Tibial nerve (tissue), 4 donors: ENCODE measurements at regions not wholly inside any gene's neighbourhood (a gene's known extent, or its start where the extent isn't known, plus 50 kb on each side); places are given as distances from the start of the nearest gene placed in this dataset.

ENCODE experiments used
- DNase-seq, 2 donors: peaks; one replicate each; pipeline ENCODE4 v3.0.0-alpha.2; 2019; ENCODE audit warnings: low spot score in 2 of 2
- H3K27ac ChIP-seq, 4 donors: fragments of 200-600 bp; sonication (generic) in 3 of 4; one replicate each; pipeline ENCODE4 v1.5.1; 2017 to 2019; ENCODE audit warnings: mild to moderate bottlenecking in 1 of 4
- H3K27me3 ChIP-seq, 2 donors: fragments of 200-600 bp; sonication (generic) in 1 of 2; one replicate each; pipeline versions ENCODE4 v1.5.1 to v1.6.0; 2017 to 2019
- H3K36me3 ChIP-seq, 3 donors: fragments of 200-600 bp; sonication (generic); one replicate each; pipeline ENCODE4 v1.5.1; 2018 to 2019
- H3K4me1 ChIP-seq, 4 donors: fragments of 200-600 bp; sonication (generic) in 3 of 4; one replicate each; pipeline ENCODE4 v1.5.1; 2017 to 2019
- H3K4me3 ChIP-seq, 4 donors: fragments of 200-600 bp; sonication (generic) in 3 of 4; one replicate each; pipeline ENCODE4 v1.5.1; 2017 to 2019; ENCODE audit warnings: mild to moderate bottlenecking in 1 of 4, moderate library complexity in 1 of 4
- H3K9me3 ChIP-seq, 4 donors: fragments of 200-600 bp; sonication (generic) in 3 of 4; one replicate each; pipeline ENCODE4 v1.5.1; 2017 to 2019
- EP300 ChIP-seq, 2 donors: sonication (generic); formaldehyde crosslinking; IDR thresholded peaks; one replicate each; pipeline ENCODE4 v1.6.1; 2017; ENCODE audit warnings: antibody characterized with exemption in 2 of 2, mild to moderate bottlenecking in 1 of 2
- POLR2A ChIP-seq, 2 donors: fragments of 450-650 bp; IDR thresholded peaks; one replicate each; pipeline ENCODE4 v1.6.1; 2017; ENCODE audit warnings: antibody characterized with exemption in 2 of 2, mild to moderate bottlenecking in 2 of 2, moderate library complexity in 2 of 2
- WGBS, 2 donors: methylation state at CpG; one replicate each; pipeline ENCODE4 v1.1.5; 2018; 5-methylcytosine and 5-hydroxymethylcytosine counted together
- TF ChIP-seq, protein P1 (sequence below), 5 experiments: fragments of 200-600 bp in 3 of 5; fragments of 450-650 bp in 2 of 5; sonication (generic) in 3 of 5; IDR thresholded peaks; one replicate each; pipeline ENCODE4 v1.5.1; 2016 to 2019; ENCODE audit warnings: antibody characterized with exemption in 5 of 5, mild to moderate bottlenecking in 3 of 5, moderate library complexity in 2 of 5

DNA sequence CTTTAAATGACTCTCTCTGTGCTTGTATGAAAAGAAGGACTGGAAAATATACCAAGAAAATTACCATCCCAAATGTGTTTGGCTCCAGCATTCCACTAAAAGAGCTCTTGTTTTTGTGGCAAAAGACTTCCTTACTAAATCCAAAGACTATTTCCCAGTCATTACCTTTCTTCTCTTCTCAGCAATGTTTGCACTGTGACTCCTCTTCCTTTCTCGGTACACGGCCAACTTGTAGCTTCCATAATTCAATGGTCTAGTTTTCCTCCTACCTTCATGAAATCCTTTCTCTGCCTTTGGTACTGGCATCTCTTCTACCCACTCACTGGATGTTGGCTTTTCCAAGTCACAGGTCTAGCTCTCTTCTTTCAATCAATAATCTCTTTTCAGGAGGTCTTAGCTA is 568.5 kb upstream of the JAG1 start:
- H3K9me3 ChIP-seq: no peaks in the 10 kb centered on the region
- TF ChIP-seq POLR2A (IDR thresholded peaks at IDR 0.05): no peak
- no peaks in the 10 kb centered on the region for H3K27me3 ChIP-seq
- 89 to 93% methylated on average over 2 of the region's 2 CpGs for WGBS, 2 donors
- DNase-seq: no peak
- no peaks in the 10 kb centered on the region for H3K36me3 ChIP-seq
- H3K27ac ChIP-seq: no peak overlapping the region
- no peaks in the 10 kb centered on the region for H3K4me1 ChIP-seq
- H3K4me3 ChIP-seq: no peak overlapping the region

DNA sequence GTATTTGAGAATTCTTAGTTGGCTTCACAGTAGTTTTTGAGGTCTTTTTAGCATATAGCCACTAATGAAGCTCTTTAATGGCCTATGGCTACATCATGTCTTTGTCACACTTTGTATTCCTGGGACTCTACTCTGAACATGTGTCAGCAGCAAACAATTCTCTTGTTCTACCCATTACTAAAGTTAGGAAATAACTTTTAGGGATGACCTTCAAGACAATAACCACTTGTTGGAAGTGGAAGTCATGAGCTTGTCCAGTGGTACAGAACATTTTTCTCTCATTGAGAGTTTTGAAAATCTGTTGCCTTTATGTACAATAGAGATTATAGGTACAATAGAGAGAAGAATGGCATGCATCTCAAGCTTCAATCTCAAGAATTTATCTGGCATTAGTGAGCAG is 571.6 kb upstream of the JAG1 start:
- Histone ChIP-seq H3K9me3 (no peaks in the 10 kb centered on the region), H3K27me3 (no peaks in the 10 kb centered on the region), H3K4me1 (peaks cover 0 to 8% (median 2%) of the 10 kb centered on the region in 4 donors), H3K36me3 (no peaks in the 10 kb centered on the region), H3K4me3 (no peak overlapping the region), H3K27ac (no peak overlapping the region)
- no peak for DNase-seq
- TF ChIP-seq, protein P1, sequence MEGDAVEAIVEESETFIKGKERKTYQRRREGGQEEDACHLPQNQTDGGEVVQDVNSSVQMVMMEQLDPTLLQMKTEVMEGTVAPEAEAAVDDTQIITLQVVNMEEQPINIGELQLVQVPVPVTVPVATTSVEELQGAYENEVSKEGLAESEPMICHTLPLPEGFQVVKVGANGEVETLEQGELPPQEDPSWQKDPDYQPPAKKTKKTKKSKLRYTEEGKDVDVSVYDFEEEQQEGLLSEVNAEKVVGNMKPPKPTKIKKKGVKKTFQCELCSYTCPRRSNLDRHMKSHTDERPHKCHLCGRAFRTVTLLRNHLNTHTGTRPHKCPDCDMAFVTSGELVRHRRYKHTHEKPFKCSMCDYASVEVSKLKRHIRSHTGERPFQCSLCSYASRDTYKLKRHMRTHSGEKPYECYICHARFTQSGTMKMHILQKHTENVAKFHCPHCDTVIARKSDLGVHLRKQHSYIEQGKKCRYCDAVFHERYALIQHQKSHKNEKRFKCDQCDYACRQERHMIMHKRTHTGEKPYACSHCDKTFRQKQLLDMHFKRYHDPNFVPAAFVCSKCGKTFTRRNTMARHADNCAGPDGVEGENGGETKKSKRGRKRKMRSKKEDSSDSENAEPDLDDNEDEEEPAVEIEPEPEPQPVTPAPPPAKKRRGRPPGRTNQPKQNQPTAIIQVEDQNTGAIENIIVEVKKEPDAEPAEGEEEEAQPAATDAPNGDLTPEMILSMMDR (IDR thresholded peaks at IDR 0.05): no peak
- TF ChIP-seq EP300 (IDR thresholded peaks at IDR 0.05): no peak
- TF ChIP-seq POLR2A (IDR thresholded peaks at IDR 0.05): no peak

DNA sequence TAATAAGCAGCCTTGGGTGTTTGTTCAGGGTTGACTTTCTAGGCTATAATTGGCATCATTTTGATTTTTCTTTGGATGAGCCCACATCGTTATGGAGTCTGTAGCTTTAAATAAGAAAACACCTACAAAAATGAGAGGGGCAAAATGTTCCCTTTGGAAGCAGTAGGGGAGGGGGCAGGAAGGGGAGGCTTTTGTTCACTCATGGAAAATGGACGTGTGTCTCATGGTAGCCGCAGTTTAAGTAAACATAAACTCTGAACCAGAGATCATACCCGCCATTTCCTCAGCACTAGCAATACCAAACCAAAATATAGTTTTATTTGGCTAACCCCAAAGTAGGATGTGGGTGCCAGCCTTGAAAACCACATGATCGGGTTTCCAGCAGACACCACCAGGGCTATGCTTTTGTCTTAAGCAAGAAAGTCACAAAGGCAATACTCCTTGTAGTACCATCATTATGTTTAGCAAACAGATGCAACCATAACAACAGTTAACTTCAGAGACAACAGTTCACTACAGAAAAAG is 572.5 kb upstream of the JAG1 start:
- Histone ChIP-seq H3K27me3 (no peaks in the 10 kb centered on the region), H3K36me3 (no peaks in the 10 kb centered on the region), H3K4me3 (no peak overlapping the region), H3K4me1 (peaks cover 0 to 8% (median 2%) of the 10 kb centered on the region in 4 donors), H3K27ac (no peak overlapping the region), H3K9me3 (no peaks in the 10 kb centered on the region)
- TF ChIP-seq EP300 (IDR thresholded peaks at IDR 0.05) (no peak), POLR2A (IDR thresholded peaks at IDR 0.05) (no peak)
- TF ChIP-seq, protein P1 (IDR thresholded peaks at IDR 0.05): no peak
- DNase-seq: no peak
- 68 to 77% methylated on average over 5 of the region's 5 CpGs for WGBS, 2 donors

DNA sequence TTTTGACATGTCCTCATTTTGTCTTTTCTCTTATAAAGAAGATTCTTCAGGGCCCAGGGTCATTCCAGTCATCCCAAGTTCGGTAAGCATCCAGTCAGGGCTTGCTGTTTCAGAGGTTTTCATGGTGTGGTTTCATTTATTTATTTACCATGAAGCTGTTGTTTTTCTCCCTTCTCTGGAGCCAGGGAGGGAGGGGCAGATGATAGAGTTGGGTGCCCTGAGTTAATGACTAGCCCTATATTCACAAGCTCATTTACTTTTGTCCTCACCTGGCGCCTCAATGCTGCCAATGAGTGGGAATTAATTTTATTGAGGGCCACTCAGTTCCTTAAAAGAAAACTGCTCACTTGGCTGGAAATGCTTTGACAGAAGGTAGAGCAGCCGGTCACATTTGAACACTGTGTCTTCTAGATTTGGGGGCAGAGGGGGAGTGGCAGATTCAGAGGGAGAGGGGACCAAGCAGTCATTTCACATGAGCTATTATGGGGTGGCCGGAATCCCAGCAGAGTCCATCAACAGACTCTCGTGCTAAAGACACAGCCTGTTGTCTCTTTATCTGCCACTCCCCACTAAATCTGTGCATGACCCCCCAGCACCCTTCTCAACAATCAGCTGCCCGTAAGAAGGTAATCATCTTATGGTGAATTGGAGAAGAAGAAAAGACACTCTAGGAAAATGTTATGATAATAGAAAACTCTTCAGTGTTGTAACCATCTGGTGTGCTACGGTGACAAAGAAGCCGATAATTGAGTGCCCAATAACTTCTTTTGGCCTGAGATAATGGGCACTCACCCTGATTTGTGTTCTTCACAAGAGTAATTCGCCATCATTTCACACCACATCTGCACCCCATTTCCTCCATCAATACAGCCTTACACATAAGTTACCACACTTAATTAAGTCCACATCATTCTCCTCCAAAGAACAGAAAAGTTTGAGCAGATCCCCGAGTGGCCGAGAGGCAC is 573.5 kb upstream of the JAG1 start:
- peaks cover 0 to 8% (median 2%) of the 10 kb centered on the region in 4 donors for H3K4me1 ChIP-seq
- DNase-seq: no peak
- WGBS, 2 donors: 93% methylated on average over 11 of the region's 11 CpGs

DNA sequence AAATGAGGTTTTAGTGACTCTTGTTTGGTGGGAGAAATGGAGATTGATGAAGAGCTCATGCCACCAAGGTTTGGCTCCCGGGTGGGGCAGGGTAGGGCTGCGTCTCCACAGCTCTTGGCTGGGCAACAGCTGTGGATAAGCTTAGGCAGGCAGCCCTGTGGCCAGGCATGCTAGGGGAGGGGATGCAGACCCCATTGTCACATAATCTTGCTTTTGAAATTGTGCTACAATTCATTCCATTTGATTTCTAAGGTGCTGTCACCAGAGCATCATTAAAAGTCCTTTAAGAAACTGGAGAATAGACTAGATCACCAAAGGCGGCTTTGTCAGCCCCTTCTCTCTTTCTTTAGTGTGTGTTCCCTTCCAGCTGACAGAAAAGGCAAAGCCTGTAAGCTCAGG is 574.2 kb upstream of the JAG1 start:
- Histone ChIP-seq H3K9me3 (no peaks in the 10 kb centered on the region), H3K36me3 (no peaks in the 10 kb centered on the region), H3K4me1 (peaks cover 0 to 8% (median 2%) of the 10 kb centered on the region in 4 donors), H3K4me3 (no peak overlapping the region), H3K27me3 (no peaks in the 10 kb centered on the region), H3K27ac (no peak overlapping the region)
- WGBS, 2 donors: 82 to 86% methylated on average over 3 of the region's 3 CpGs
- TF ChIP-seq, protein P1 (IDR thresholded peaks at IDR 0.05): no peak
- no peak for TF ChIP-seq POLR2A (IDR thresholded peaks at IDR 0.05)
- no peak for TF ChIP-seq EP300 (IDR thresholded peaks at IDR 0.05)
- DNase-seq: no peak

More for the DNA sequence above, 573.5 kb upstream of the JAG1 start:
- Histone ChIP-seq H3K36me3 (no peaks in the 10 kb centered on the region), H3K27ac (no peak overlapping the region), H3K27me3 (no peaks in the 10 kb centered on the region), H3K9me3 (no peaks in the 10 kb centered on the region), H3K4me3 (no peak overlapping the region)
- TF ChIP-seq POLR2A (IDR thresholded peaks at IDR 0.05): no peak
- TF ChIP-seq EP300 (IDR thresholded peaks at IDR 0.05): no peak
- TF ChIP-seq, protein P1 (IDR thresholded peaks at IDR 0.05): no peak
